ENCODE measurements at regions not wholly inside any gene's neighbourhood (a gene's known extent, or its start where the extent isn't known, plus 50 kb on each side); places are given as distances from the start of the nearest gene placed in this dataset.

- CTCF ChIA-PET: no interaction called here
Observed at GRCh38 chr7:50166997-50167965, 74.2 kb upstream of the ZPBP start.

More at GRCh38 chr7:50166997-50167965, 74.2 kb upstream of the ZPBP start:
- FAIRE-seq (no peak), DNase-seq (ENCODE audit: low read depth, low spot score) (no peak)
- POLR2A ChIA-PET: no interaction called here
- H2AFZ ChIP-seq (ENCODE audit: low read depth, low read length): no peak overlapping the region
- no peaks in the 10 kb centered on the region for H3K36me3 ChIP-seq (ENCODE audit: control insufficient read depth in 2 of 2, extremely low read depth in 1 of 2, insufficient read depth in 2 of 2, low read length in 2 of 2)
- no peaks in the 10 kb centered on the region for H3K79me2 ChIP-seq (ENCODE audit: control insufficient read depth, insufficient read depth, low read length)
- TF ChIP-seq MYC (IDR thresholded peaks at IDR 0.05; ENCODE audit: low read depth, low read length): no peak
- no peak for TF ChIP-seq EZH2 (IDR thresholded peaks at IDR 0.05; ENCODE audit: borderline replicate concordance, low read depth, low read length, severe bottlenecking)
- TF ChIP-seq, protein P1, sequence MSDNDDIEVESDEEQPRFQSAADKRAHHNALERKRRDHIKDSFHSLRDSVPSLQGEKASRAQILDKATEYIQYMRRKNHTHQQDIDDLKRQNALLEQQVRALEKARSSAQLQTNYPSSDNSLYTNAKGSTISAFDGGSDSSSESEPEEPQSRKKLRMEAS (IDR thresholded peaks at IDR 0.05; ENCODE audit: insufficient read depth, insufficient read length): no peak
- TF ChIP-seq, protein P2, sequence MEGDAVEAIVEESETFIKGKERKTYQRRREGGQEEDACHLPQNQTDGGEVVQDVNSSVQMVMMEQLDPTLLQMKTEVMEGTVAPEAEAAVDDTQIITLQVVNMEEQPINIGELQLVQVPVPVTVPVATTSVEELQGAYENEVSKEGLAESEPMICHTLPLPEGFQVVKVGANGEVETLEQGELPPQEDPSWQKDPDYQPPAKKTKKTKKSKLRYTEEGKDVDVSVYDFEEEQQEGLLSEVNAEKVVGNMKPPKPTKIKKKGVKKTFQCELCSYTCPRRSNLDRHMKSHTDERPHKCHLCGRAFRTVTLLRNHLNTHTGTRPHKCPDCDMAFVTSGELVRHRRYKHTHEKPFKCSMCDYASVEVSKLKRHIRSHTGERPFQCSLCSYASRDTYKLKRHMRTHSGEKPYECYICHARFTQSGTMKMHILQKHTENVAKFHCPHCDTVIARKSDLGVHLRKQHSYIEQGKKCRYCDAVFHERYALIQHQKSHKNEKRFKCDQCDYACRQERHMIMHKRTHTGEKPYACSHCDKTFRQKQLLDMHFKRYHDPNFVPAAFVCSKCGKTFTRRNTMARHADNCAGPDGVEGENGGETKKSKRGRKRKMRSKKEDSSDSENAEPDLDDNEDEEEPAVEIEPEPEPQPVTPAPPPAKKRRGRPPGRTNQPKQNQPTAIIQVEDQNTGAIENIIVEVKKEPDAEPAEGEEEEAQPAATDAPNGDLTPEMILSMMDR (IDR thresholded peaks at IDR 0.05; ENCODE audit: extremely low read depth in 1 of 2, insufficient read depth in 1 of 2, low read depth in 1 of 2, low read length in 2 of 2): no peak
- TF ChIP-seq JUN (IDR thresholded peaks at IDR 0.05; ENCODE audit: borderline replicate concordance, insufficient read depth, insufficient read length, low read depth): no peak
- TF ChIP-seq POLR2AphosphoS5 (IDR thresholded peaks at IDR 0.05; ENCODE audit: insufficient read depth, low read depth, low read length): no peak
- TF ChIP-seq FOS (IDR thresholded peaks at IDR 0.05; ENCODE audit: borderline replicate concordance, insufficient read depth, low read length): no peak
- TF ChIP-seq POLR2A (IDR thresholded peaks at IDR 0.05; ENCODE audit: low read depth, low read length): no peak
- no peak for TF ChIP-seq GATA2 (IDR thresholded peaks at IDR 0.05; ENCODE audit: insufficient read depth, insufficient read length, low read depth, low read length)
- no peaks in the 10 kb centered on the region for H3K9me1 ChIP-seq (replicated peaks; ENCODE audit: control insufficient read depth, extremely low read depth, insufficient read depth, low read length)
- H3K27ac ChIP-seq (ENCODE audit: insufficient read depth, low read depth, low read length): no peak overlapping the region
- intact Hi-C loops (cut with micrococcal nuclease) (no loop called here), dilution Hi-C loops (cut with MboI; ENCODE audit: extremely low pct_ligation_motif_present, low sequenced_read_pairs) (no loop called here)
- H4K20me1 ChIP-seq (replicated peaks; ENCODE audit: control insufficient read depth, extremely low read depth, insufficient read depth, low read length): no peaks in the 10 kb centered on the region
- no peak overlapping the region for H3K4me2 ChIP-seq (ENCODE audit: insufficient read depth, low read length)
- no peak overlapping the region for H3K4me3 ChIP-seq (replicated peaks in 1 of 3; ENCODE audit: insufficient read depth in 1 of 3, low read depth in 1 of 3, low read length in 3 of 3)
- H3K9ac ChIP-seq (replicated peaks; ENCODE audit: extremely low read depth, insufficient read depth, low read length): no peak overlapping the region
- BruUV-seq (replicated peaks): no TSS peak
- no peaks in the 10 kb centered on the region for H3K4me1 ChIP-seq (ENCODE audit: control insufficient read depth, extremely low read depth, insufficient read depth, low read length)
- H3K9me3 ChIP-seq (replicated peaks; ENCODE audit: control insufficient read depth, insufficient read depth, low read length): no peaks in the 10 kb centered on the region
- no peaks in the 10 kb centered on the region for H3K27me3 ChIP-seq (ENCODE audit: control insufficient read depth in 2 of 2, insufficient read depth in 2 of 2, low read length in 2 of 2)

Data from endothelial cell of umbilical vein (primary cell).